Cardiac fibroblast (primary cell): ENCODE measurements at regions not wholly inside any gene's neighbourhood (a gene's known extent, or its start where the extent isn't known, plus 50 kb on each side); places are given as distances from the start of the nearest gene placed in this dataset.
A peak's percentile ranks its signal among the peaks of the same experiment; 100 is the strongest.

Source experiments
- DNase-seq, 2 donors: peaks; one replicate each; pipeline versions ENCODE4 v3.0.0 to v3.0.0-alpha.2; 2010; ENCODE audit warnings: low read depth in 2 of 2
- H3K4me3 ChIP-seq, 2 donors: replicated peaks in 1 of 2; 1 replicate in 1 of 2; 2 replicates in 1 of 2; pipeline ENCODE4 v1.5.1; 2011; ENCODE audit warnings: low read depth in 2 of 2, low read length in 2 of 2, mild to moderate bottlenecking in 2 of 2, moderate library complexity in 1 of 2
- TF ChIP-seq, protein P1 (sequence below): IDR thresholded peaks from one replicate; pipeline ENCODE4 v1.5.1; 2011; ENCODE audit warnings: low read depth, mild to moderate bottlenecking, low read length, inconsistent platforms

DNA sequence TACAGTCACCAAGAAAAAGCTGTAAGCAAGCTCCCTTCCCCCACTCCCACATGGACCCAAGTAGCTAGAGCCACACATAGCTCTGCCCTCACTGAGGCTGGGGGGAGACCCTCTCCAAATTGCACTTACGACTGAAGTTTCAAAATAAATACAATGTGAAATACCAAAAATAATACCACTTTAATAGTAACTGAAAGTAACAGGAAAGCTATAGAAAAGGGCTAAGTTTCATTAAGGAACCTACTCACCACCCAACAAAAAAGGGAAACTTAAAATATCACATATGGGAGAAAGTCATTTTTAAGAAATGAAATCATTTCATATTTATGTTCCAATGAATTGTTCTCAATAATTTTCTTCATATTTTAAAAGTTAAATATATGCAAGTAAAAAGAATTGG lies 130.4 kb upstream of the UBE2E2 start:
- DNase-seq, result no peak
- H3K4me3 ChIP-seq, result no peak overlapping the region
- TF ChIP-seq, protein P1, sequence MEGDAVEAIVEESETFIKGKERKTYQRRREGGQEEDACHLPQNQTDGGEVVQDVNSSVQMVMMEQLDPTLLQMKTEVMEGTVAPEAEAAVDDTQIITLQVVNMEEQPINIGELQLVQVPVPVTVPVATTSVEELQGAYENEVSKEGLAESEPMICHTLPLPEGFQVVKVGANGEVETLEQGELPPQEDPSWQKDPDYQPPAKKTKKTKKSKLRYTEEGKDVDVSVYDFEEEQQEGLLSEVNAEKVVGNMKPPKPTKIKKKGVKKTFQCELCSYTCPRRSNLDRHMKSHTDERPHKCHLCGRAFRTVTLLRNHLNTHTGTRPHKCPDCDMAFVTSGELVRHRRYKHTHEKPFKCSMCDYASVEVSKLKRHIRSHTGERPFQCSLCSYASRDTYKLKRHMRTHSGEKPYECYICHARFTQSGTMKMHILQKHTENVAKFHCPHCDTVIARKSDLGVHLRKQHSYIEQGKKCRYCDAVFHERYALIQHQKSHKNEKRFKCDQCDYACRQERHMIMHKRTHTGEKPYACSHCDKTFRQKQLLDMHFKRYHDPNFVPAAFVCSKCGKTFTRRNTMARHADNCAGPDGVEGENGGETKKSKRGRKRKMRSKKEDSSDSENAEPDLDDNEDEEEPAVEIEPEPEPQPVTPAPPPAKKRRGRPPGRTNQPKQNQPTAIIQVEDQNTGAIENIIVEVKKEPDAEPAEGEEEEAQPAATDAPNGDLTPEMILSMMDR, result no peak

DNA sequence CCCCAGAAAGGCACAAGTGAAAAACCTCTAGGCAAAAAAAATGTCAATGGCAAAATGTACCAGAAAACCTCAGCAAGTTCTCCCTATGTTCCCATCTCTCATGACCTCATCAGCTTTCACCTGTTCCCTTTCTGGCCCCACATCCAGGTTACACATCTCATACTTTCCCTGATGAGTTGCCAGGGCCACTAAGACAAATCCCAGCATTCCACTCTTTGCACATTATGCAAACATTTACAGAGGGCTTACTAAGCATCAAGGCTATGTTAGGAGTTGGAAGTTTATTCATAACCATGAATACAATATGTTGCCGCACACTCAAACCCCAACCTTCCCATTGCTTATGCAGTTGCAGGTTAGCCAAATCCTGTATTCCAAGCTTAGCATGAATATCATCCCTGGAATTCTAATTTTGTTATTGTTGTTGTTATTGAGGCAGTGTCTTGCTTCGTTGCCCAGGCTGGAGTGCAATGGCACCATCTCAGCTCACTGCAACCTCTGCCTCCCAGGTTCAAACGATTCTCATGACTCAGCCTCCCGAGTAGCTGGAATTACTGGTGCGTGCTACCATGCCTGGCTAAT lies 129.3 kb upstream of the UBE2E2 start:
- no peak overlapping the region for H3K4me3 ChIP-seq
- DNase-seq, result no peak
- TF ChIP-seq, protein P1, result no peak

DNA sequence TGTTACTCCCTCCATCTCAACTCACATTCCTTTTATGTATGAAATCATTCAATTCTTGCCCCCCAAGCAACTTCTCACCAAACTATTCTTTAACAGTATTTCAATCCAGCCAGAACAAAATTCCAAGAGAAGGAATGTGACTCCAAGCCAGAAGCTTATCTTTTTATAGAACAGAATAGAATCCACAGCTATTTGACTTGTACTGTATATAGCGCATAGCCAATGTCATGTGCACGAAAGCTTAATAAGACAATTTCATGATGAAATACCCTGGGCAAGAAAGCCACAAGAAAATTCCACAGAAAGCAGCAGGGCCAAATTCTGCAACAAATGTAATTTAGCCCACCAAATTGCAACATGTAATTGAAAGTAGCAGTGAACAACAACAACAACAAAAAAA lies 127.6 kb upstream of the UBE2E2 start:
- H3K4me3 ChIP-seq, result no peak overlapping the region
- DNase-seq, result peak; percentile 29 to 89
- TF ChIP-seq, protein P1, result no peak

DNA sequence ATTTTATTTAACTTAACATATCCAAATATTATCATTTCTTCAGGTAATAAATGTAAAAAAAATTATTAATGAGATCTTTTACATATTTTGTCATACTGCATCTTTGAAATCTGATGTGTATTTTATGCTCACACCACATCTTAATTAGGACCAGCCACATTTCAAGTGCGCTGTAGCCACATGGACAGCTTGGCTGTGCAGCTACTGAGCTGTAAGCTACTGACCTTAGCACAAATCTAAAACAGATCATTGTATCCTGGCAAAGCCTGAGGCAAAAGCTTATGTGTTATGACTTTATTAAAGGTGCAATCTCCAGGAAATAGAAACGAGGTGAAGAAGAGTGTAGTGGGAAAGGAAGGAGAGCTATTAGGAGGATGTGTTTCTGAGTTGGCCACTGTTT lies 126.7 kb upstream of the UBE2E2 start:
- TF ChIP-seq, protein P1, result no peak
- no peak overlapping the region for H3K4me3 ChIP-seq
- DNase-seq, result no peak

DNA sequence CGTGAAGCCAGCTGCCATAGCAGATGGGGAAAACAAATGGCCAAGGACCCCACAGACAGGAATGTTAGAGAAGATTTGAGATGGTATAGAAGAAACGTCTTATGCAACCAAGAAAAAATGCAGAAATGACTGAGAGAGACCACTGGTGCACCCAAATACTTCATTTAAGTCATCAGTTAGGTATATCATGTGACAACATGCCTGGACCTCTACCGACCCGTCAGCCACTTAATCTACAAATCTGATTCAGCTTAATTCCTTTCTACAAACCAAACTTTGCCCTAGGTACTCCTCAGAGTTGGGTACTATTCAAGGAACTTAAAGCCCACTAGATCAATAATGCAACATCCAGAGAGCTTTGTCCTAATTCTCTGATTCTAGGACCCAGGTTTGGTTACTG lies 126.0 kb upstream of the UBE2E2 start:
- DNase-seq, result no peak
- TF ChIP-seq, protein P1, result no peak
- no peak overlapping the region for H3K4me3 ChIP-seq

DNA sequence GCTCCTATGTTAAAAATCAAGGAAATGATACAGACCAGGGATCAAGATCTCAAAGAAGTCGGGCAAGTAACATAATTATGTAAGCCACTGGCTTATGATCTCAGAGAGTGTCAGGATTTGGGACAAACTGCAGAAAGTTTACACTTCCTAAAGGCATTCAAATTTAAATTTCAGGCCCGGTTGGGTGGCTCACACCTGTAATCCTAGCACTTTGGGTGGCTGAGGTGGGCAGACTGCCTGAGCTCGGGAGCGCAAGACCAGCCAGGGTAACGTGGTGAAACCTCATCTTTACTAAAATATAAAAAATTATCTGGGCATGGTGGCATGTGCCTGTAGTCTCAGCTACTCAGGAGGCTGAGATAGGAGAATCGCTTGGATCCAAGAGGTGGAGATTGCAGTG lies 124.4 kb upstream of the UBE2E2 start:
- H3K4me3 ChIP-seq, result no peak overlapping the region
- TF ChIP-seq, protein P1, result no peak
- DNase-seq, result no peak

DNA sequence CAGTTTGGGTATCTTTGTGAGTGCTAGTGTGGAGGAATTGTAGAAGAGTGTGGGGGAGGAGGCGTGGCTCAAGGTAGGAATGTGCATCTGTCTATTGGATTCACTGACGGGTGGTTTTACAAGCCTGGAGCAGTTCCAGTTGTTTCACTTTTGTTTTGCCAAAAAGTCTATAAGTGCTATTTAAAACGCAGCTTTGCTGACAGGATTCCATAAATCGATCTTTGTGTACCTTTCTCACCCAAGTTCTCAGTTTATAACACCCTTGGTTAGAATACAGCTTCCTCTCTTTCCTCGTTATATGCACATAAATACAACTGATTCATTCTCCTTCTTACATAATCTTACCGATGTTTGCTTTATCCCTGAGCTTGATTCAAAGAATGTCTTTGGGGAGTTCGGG lies 123.2 kb upstream of the UBE2E2 start:
- peak; percentile 15 to 23 for DNase-seq
- TF ChIP-seq, protein P1, result no peak
- H3K4me3 ChIP-seq, result no peak overlapping the region
